Heart right ventricle (tissue), 16 donors: ENCODE measurements at regions not wholly inside any gene's neighbourhood (a gene's known extent, or its start where the extent isn't known, plus 50 kb on each side); places are given as distances from the start of the nearest gene placed in this dataset.

Experiments used
- ATAC-seq, 8 donors: fragments of 200-7000 bp; cut with Tn5 transposase; one replicate each; pipeline ENCODE4 v1.9.1; 2020; ENCODE audit warnings: mild to moderate bottlenecking in 8 of 8, moderate library complexity in 8 of 8, moderate number of reproducible peaks in 1 of 8
- DNase-seq, 2 donors: peaks; one replicate each; pipeline ENCODE4 v3.0.0-alpha.2; 2020
- H3K27ac ChIP-seq, 10 donors: fragments of 200-600 bp; sonication (generic) in 2 of 10; one replicate each; pipeline versions ENCODE4 v1.5.0 to v1.8.0; 2020 to 2022; ENCODE audit warnings: mild to moderate bottlenecking in 3 of 10
- H3K27me3 ChIP-seq, 7 donors: fragments of 200-600 bp; one replicate each; pipeline ENCODE4 v1.8.0; 2021 to 2022; ENCODE audit warnings: mild to moderate bottlenecking in 2 of 7
- H3K36me3 ChIP-seq, 9 donors: fragments of 200-600 bp; sonication (generic) in 1 of 9; one replicate each; pipeline versions ENCODE4 v1.5.0 to v1.8.0; 2020 to 2022; ENCODE audit warnings: mild to moderate bottlenecking in 2 of 9
- H3K4me1 ChIP-seq, 9 donors: fragments of 200-600 bp; sonication (generic) in 1 of 9; one replicate each; pipeline versions ENCODE4 v1.5.0 to v1.8.0; 2020 to 2022; ENCODE audit warnings: mild to moderate bottlenecking in 4 of 9
- H3K4me3 ChIP-seq, 10 donors: fragments of 200-600 bp; sonication (generic) in 2 of 10; one replicate each; pipeline versions ENCODE4 v1.5.0 to v1.8.0; 2020 to 2022; ENCODE audit warnings: mild to moderate bottlenecking in 7 of 10, moderate library complexity in 2 of 10
- H3K9me3 ChIP-seq, 11 donors: fragments of 200-600 bp in 10 of 11; sonication (generic) in 2 of 11; one replicate each; pipeline versions ENCODE4 v1.5.0 to v1.8.0; 2013 to 2022; ENCODE audit warnings: mild to moderate bottlenecking in 2 of 11, control low read depth in 1 of 11, moderate library complexity in 1 of 11
- WGBS, 2 donors: extraction: QIAGEN DNeasy Blood & Tissue Kit; methylation state at CpG; one replicate each; pipeline ENCODE4 v1.1.7; 2013; ENCODE audit warnings: inconsistent platforms in 1 of 2; 5-methylcytosine and 5-hydroxymethylcytosine counted together
- intact Hi-C, 10 donors: fragments of 100-400 bp; cut with DNase I; formaldehyde crosslinking; loops; one replicate each; pipeline versions ENCODE4 v1.11.1 to v1.14.2; 2022
- TF ChIP-seq, protein P1 (sequence below), 9 donors: fragments of 200-600 bp; sonication (generic) in 2 of 9; IDR thresholded peaks; one replicate each; pipeline versions ENCODE4 v1.5.0 to v1.8.0; 2021 to 2022; ENCODE audit warnings: antibody characterized with exemption in 9 of 9, mild to moderate bottlenecking in 5 of 9, moderate library complexity in 1 of 9
- donor health status: Arrhythmogenic right ventricular cardiomyopathy.
- donor health status: ischemic (EF 13 %, LVEDD 7.1; RV severe dilation, severe dysfunction).
- donor health status: healthy with polysubstance abuse.
- donor health status: DM: no; HTN: yes; CAD: no.
- donor health status: DM: no; HTN: no; CAD: no.
- donor health status: ischemic (EF 25% LVEDD 6.9; RV normal size, moderate dysfunction).
- donor health status: ischemic (EF 25% LVEDD 5.7; RV mildly dilated, moderate dysfunction).
- donor health status: healthy.
- donor health status: DM: yes; HTN: yes; CAD: no.
- donor health status: Ischemic cardiomyopathy.
- donor health status: ischemic (EF 35%, LVEDD 5.7; RV mildly dilated, moderate dysfunction).
- donor health status: nonischemic (EF 11% LVEDD 7.7; RV severe dilation, severe dysfunction).
- donor health status: DM: yes; HTN: yes; CAD: no.
- donor health status: PGD.
- donor health status: ischemic (EF 29% LVEDD 5.4; RV normal size, mild dysfunction).
- donor health status: nonischemic (EF 23%, LVEDD 6.1; RV moderate dilation, normal function).

DNA sequence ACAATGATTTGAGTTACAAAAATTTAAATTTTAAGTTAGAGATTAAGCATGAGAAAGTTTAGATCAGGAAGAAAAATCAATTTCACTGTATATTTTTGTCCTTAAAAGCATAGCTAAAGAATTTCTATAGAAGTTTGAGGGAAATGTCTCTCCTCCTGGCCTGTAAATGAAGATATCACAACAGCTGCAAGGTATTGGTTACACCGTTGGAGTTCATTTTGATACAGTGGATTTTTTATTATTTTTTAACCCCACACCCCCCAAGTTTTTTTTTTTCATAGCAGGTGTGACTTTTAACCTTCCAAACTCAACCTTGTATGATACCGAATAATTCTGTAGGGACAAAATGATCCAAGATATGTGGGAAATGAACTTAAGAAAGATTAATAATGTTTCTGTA is 156.3 kb downstream of the DISP1 start:
- 90 to 91% methylated on average over 2 of the region's 2 CpGs for WGBS, 2 donors
- H3K36me3 ChIP-seq, result no peaks in the 10 kb centered on the region
- no peaks in the 10 kb centered on the region for H3K27me3 ChIP-seq
- no peak overlapping the region for H3K27ac ChIP-seq
- no peak for DNase-seq
- H3K4me3 ChIP-seq, result no peak overlapping the region
- TF ChIP-seq, protein P1, sequence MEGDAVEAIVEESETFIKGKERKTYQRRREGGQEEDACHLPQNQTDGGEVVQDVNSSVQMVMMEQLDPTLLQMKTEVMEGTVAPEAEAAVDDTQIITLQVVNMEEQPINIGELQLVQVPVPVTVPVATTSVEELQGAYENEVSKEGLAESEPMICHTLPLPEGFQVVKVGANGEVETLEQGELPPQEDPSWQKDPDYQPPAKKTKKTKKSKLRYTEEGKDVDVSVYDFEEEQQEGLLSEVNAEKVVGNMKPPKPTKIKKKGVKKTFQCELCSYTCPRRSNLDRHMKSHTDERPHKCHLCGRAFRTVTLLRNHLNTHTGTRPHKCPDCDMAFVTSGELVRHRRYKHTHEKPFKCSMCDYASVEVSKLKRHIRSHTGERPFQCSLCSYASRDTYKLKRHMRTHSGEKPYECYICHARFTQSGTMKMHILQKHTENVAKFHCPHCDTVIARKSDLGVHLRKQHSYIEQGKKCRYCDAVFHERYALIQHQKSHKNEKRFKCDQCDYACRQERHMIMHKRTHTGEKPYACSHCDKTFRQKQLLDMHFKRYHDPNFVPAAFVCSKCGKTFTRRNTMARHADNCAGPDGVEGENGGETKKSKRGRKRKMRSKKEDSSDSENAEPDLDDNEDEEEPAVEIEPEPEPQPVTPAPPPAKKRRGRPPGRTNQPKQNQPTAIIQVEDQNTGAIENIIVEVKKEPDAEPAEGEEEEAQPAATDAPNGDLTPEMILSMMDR (IDR thresholded peaks at IDR 0.05), result no peak
- H3K9me3 ChIP-seq, result no peaks in the 10 kb centered on the region
- intact Hi-C loops, result no loop called here
- no peak for ATAC-seq
- peaks cover 0 to 14% (median 11%) of the 10 kb centered on the region in 9 donors for H3K4me1 ChIP-seq

DNA sequence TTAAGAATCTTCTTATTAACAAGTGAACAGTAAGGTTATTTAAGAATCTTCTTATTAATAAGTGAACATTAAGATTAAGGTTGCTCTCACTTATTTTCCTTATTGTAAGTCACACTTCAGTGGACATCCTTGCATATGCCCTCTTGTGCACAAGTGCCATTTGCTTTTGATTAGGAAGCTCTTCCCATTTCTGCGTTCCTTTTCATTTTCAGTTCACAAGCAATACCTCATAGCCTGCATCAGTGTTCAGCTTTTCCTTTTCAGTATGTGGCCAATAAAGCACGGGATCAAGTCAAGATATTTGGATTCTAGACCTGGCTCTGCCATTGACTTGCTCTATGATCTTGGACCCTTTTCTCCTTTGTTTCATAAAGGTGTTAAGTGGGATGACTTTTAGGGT is 158.7 kb downstream of the DISP1 start:
- H3K9me3 ChIP-seq, result peaks cover 0 to 6% (median 0%) of the 10 kb centered on the region in 11 donors
- 93 to 97% methylated on average over 2 of the region's 2 CpGs for WGBS, 2 donors
- TF ChIP-seq, protein P1 (IDR thresholded peaks at IDR 0.05), result no peak
- DNase-seq, result no peak
- peaks cover 0 to 16% (median 13%) of the 10 kb centered on the region in 9 donors for H3K4me1 ChIP-seq
- no peaks in the 10 kb centered on the region for H3K27me3 ChIP-seq
- H3K4me3 ChIP-seq, result no peak overlapping the region
- no peaks in the 10 kb centered on the region for H3K36me3 ChIP-seq
- intact Hi-C loops, result no loop called here
- ATAC-seq, result no peak
- H3K27ac ChIP-seq, result no peak overlapping the region

DNA sequence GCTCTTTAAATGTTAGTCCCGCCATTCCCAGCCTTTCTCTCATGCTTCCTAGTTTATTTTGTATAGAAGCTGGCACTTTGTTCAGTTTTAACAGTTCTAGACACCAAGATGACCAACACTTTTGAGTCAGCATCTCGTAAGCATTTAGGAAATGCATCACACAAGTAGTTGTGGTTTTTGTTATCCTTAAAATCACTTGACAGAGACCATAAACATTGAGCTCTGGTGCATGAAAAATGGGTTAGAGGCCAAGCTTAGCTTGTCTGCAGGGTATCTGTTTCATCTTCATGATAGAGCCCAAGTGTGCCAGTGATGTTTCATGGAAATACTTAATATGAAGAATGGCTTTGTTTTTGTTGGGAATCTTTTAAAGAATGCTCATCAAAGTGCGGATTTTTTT is 159.7 kb downstream of the DISP1 start:
- peaks cover 0 to 16% (median 13%) of the 10 kb centered on the region in 9 donors for H3K4me1 ChIP-seq
- H3K9me3 ChIP-seq, result peaks cover 0 to 6% (median 0%) of the 10 kb centered on the region in 11 donors
- no peaks in the 10 kb centered on the region for H3K36me3 ChIP-seq
- no peak overlapping the region for H3K4me3 ChIP-seq
- DNase-seq (no peak), ATAC-seq (no peak)
- H3K27me3 ChIP-seq, result no peaks in the 10 kb centered on the region
- intact Hi-C loops, result no loop called here
- H3K27ac ChIP-seq, result no peak overlapping the region
- WGBS, 2 donors, result 94 to 97% methylated on average over 3 of the region's 3 CpGs
- TF ChIP-seq, protein P1 (IDR thresholded peaks at IDR 0.05), result no peak

DNA sequence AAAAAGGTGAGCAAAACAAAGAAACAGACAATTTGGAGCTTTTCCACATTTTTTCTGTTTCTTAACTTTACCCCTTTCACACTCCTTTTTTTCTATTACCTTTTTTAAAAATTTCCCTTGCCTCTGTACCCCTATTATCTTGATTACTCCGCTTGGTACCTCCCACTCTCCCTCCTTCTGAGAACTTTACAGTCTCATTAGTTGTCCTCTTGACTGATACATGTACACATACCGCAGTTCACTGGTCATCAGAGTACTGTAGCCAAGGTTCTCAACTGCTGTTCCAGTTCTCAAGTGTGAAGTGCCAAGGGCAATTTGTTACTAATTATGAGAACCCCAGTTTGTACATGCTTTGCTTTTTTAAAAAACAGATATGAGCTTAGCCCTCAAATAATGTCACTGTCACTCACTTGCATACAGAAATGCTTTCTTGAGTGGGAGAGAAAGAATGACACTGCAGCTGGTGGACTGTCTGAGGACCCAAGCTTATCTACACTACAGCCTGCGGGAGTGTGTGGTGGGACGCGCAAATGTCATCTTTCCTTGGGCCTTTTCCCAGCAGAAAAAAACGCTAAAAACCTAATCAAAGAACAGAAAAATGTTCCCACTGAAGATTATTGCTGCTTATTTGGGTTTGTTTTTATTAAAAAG is 160.8 kb downstream of the DISP1 start:
- ATAC-seq, result peak in 5 of 8 donors; percentile 72 to 91 (median 86)
- TF ChIP-seq, protein P1 (IDR thresholded peaks at IDR 0.05), result no peak

More for the DNA sequence above, 160.8 kb downstream of the DISP1 start:
- H3K9me3 ChIP-seq, result peaks cover 0 to 6% (median 0%) of the 10 kb centered on the region in 11 donors
- DNase-seq, result peak in 1 of 2 donors; percentile 13
- H3K27me3 ChIP-seq, result no peaks in the 10 kb centered on the region
- 54 to 56% methylated on average over 6 of the region's 6 CpGs for WGBS, 2 donors
- H3K4me3 ChIP-seq, result no peak overlapping the region
- no peaks in the 10 kb centered on the region for H3K36me3 ChIP-seq
- intact Hi-C loops, result no loop called here
- H3K27ac ChIP-seq, result peak overlapping the region in 3 of 10 donors; percentile 5 to 19 (median 15)
- peaks cover 0 to 16% (median 13%) of the 10 kb centered on the region in 9 donors for H3K4me1 ChIP-seq
